ENCODE measurements at regions not wholly inside any gene's neighbourhood (a gene's known extent, or its start where the extent isn't known, plus 50 kb on each side); places are given as distances from the start of the nearest gene placed in this dataset.

DNA sequence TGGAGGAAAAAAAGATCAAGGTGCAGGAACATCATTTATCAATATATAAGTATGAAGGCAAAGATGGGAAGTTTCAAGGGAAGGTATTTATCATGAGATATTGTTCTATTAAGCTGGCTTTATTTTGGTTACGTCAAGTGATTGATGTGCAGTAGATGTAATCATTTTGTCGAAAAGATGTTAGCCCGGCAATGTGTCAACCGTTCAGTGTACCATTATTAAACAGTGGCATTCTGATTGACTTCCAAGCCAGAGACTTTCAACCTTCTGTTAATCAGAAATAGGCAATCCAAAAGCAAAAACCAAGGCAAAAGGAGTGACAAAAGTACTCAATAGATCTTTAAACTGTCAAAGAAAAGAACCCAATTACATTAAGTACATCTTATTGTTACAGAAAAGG is 1340.3 kb upstream of the GOT2 start:
- Histone ChIP-seq H3K4me1 (ENCODE audit: control insufficient read depth in 1 of 2, insufficient read depth in 2 of 2, low read depth in 1 of 2, low read length in 1 of 2) (no peaks in the 10 kb centered on the region), H3K27ac (ENCODE audit: low read depth in 2 of 2, low read length in 1 of 2) (no peak overlapping the region), H3K27me3 (ENCODE audit: insufficient read depth) (no peaks in the 10 kb centered on the region), H3K9me2 (no peaks in the 10 kb centered on the region), H3K4me2 (no peak overlapping the region), H3F3A (replicated peaks; ENCODE audit: insufficient read depth) (no peaks in the 10 kb centered on the region), H2AFZ (ENCODE audit: low read depth) (no peak overlapping the region), H3K36me3 (replicated peaks in 1 of 2; ENCODE audit: control insufficient read depth in 1 of 2, insufficient read depth in 2 of 2, low read length in 1 of 2) (no peaks in the 10 kb centered on the region), H3K9ac (no peak overlapping the region), H3K4me3 (ENCODE audit: low read depth in 2 of 2, low read length in 1 of 2) (no peak overlapping the region), H3K79me2 (ENCODE audit: insufficient read depth) (no peaks in the 10 kb centered on the region), H3K9me3 (0 out of 2 replicates have a peak, but pooled peaks cover 3% of the 10 kb centered on the region), H4K20me1 (ENCODE audit: insufficient read depth) (no peaks in the 10 kb centered on the region)
- DNase-seq: no peak
- TF ChIP-seq MXI1 (IDR thresholded peaks at IDR 0.05; ENCODE audit: low read depth, low read length) (no peak), TEAD4 (IDR thresholded peaks at IDR 0.05; ENCODE audit: borderline replicate concordance, insufficient read depth) (no peak), FOSL2 (IDR thresholded peaks at IDR 0.05; ENCODE audit: borderline replicate concordance, low read depth) (no peak), GATA2 (CRISPR knock-in tag; IDR thresholded peaks at IDR 0.05) (no peak), FOXM1 (IDR thresholded peaks at IDR 0.05; ENCODE audit: low read depth) (no peak), SMC3 (IDR thresholded peaks at IDR 0.05; ENCODE audit: low read depth, low read length) (no peak), RFX5 (IDR thresholded peaks at IDR 0.05; ENCODE audit: low read length) (no peak), NRF1 (IDR thresholded peaks at IDR 0.05; ENCODE audit: low read depth, low read length) (no peak), POLR2AphosphoS5 (IDR thresholded peaks at IDR 0.05; ENCODE audit: low read depth, low read length) (no peak)
- TF ChIP-seq, protein P1, sequence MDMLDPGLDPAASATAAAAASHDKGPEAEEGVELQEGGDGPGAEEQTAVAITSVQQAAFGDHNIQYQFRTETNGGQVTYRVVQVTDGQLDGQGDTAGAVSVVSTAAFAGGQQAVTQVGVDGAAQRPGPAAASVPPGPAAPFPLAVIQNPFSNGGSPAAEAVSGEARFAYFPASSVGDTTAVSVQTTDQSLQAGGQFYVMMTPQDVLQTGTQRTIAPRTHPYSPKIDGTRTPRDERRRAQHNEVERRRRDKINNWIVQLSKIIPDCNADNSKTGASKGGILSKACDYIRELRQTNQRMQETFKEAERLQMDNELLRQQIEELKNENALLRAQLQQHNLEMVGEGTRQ (IDR thresholded peaks at IDR 0.05; ENCODE audit: borderline replicate concordance, low read depth, low read length): no peak
- ChIA-PET CTCF (no interaction called here), POLR2A (no interaction called here)
- 53% methylated on average over 4 of the region's 4 CpGs for WGBS (ENCODE audit: low lambda C conversion rate)

DNA sequence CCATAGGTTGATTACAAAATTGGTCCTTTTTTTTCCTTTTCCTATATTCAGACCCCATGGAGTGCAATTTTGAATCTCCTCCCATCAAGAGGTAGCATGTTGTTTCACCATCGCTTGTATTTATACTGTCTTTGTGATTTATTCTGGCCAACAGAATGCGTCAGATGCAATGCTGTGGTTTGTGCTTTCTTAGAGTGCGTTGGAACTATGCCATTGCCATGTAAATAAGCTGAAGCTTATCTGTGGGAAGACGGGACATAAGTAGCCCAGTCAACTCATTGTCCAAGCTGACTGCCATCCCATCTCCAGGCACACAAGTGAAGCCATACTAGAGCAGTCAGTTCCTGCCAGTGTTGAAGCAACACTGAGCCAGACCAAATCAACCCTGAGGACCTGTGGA is 1339.3 kb upstream of the GOT2 start:
- Histone ChIP-seq H3K79me2 (ENCODE audit: insufficient read depth) (no peaks in the 10 kb centered on the region), H3K9me2 (no peaks in the 10 kb centered on the region), H3K36me3 (replicated peaks in 1 of 2; ENCODE audit: control insufficient read depth in 1 of 2, insufficient read depth in 2 of 2, low read length in 1 of 2) (no peaks in the 10 kb centered on the region), H3K4me1 (ENCODE audit: control insufficient read depth in 1 of 2, insufficient read depth in 2 of 2, low read depth in 1 of 2, low read length in 1 of 2) (no peaks in the 10 kb centered on the region), H2AFZ (ENCODE audit: low read depth) (no peak overlapping the region), H3K27me3 (ENCODE audit: insufficient read depth) (no peaks in the 10 kb centered on the region), H3K9ac (no peak overlapping the region), H3K27ac (ENCODE audit: low read depth in 2 of 2, low read length in 1 of 2) (no peak overlapping the region), H4K20me1 (ENCODE audit: insufficient read depth) (no peaks in the 10 kb centered on the region), H3K4me3 (ENCODE audit: low read depth in 2 of 2, low read length in 1 of 2) (no peak overlapping the region), H3K9me3 (0 out of 2 replicates have a peak, but pooled peaks cover 3% of the 10 kb centered on the region), H3K4me2 (no peak overlapping the region), H3F3A (replicated peaks; ENCODE audit: insufficient read depth) (no peaks in the 10 kb centered on the region)
- ChIA-PET POLR2A (no interaction called here), CTCF (no interaction called here)
- DNase-seq: no peak
- WGBS (ENCODE audit: low lambda C conversion rate): 38% methylated on average over 4 of the region's 4 CpGs
- TF ChIP-seq, protein P2, sequence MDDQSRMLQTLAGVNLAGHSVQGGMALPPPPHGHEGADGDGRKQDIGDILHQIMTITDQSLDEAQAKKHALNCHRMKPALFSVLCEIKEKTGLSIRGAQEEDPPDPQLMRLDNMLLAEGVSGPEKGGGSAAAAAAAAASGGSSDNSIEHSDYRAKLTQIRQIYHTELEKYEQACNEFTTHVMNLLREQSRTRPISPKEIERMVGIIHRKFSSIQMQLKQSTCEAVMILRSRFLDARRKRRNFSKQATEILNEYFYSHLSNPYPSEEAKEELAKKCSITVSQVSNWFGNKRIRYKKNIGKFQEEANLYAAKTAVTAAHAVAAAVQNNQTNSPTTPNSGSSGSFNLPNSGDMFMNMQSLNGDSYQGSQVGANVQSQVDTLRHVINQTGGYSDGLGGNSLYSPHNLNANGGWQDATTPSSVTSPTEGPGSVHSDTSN (IDR thresholded peaks at IDR 0.05): no peak
- TF ChIP-seq, protein P3, sequence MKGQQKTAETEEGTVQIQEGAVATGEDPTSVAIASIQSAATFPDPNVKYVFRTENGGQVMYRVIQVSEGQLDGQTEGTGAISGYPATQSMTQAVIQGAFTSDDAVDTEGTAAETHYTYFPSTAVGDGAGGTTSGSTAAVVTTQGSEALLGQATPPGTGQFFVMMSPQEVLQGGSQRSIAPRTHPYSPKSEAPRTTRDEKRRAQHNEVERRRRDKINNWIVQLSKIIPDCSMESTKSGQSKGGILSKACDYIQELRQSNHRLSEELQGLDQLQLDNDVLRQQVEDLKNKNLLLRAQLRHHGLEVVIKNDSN (IDR thresholded peaks at IDR 0.05; ENCODE audit: borderline replicate concordance, low read depth): no peak
- TF ChIP-seq POLR2AphosphoS5 (IDR thresholded peaks at IDR 0.05; ENCODE audit: low read depth, low read length): no peak
- TF ChIP-seq MEF2A (IDR thresholded peaks at IDR 0.05; ENCODE audit: borderline replicate concordance, low read depth): no peak
- no peak for TF ChIP-seq EZH2phosphoT487 (IDR thresholded peaks at IDR 0.05; ENCODE audit: borderline replicate concordance, low read depth)
- TF ChIP-seq YY1 (IDR thresholded peaks at IDR 0.05; ENCODE audit: low read depth): no peak
- TF ChIP-seq RCOR1 (IDR thresholded peaks at IDR 0.05; ENCODE audit: low read length): no peak
- no peak for TF ChIP-seq ELF1 (IDR thresholded peaks at IDR 0.05)
- no peak for TF ChIP-seq RAD21 (IDR thresholded peaks at IDR 0.05; ENCODE audit: low read length)
- TF ChIP-seq FOXJ3 (CRISPR knock-in tag; IDR thresholded peaks at IDR 0.05): no peak
- TF ChIP-seq CHD2 (IDR thresholded peaks at IDR 0.05; ENCODE audit: low read length, partially characterized antibody): no peak
- TF ChIP-seq, protein P1 (IDR thresholded peaks at IDR 0.05; ENCODE audit: borderline replicate concordance, low read depth, low read length): no peak
- no peak for TF ChIP-seq RXRA (IDR thresholded peaks at IDR 0.05; ENCODE audit: borderline replicate concordance, low read depth)
- TF ChIP-seq FOSL2 (IDR thresholded peaks at IDR 0.05; ENCODE audit: borderline replicate concordance, low read depth): no peak

All from SK-N-SH (cell line).